Endothelial cell (in vitro differentiated cells): ENCODE measurements at regions not wholly inside any gene's neighbourhood (a gene's known extent, or its start where the extent isn't known, plus 50 kb on each side); places are given as distances from the start of the nearest gene placed in this dataset.
"Not testable (repeated sequence)": the region's sequence is repeated elsewhere in the genome, so short reads cannot be mapped to it uniquely, and the experiment has no call there.

Experiments used
- DNase-seq: peaks from one replicate; pipeline ENCODE4 v3.0.0; 2021; ENCODE audit warnings: low spot score
- H3K27ac Mint-ChIP-seq: one replicate; pipeline ENCODE4 v1.8.0; 2021; ENCODE audit warnings: mixed read lengths, inconsistent platforms; ENCODE audit not compliant: unreplicated experiment
- H3K27me3 Mint-ChIP-seq: one replicate; pipeline ENCODE4 v1.8.0; 2021; ENCODE audit warnings: mild to moderate bottlenecking, moderate library complexity, mixed read lengths, inconsistent platforms; ENCODE audit not compliant: unreplicated experiment
- H3K36me3 Mint-ChIP-seq: one replicate; pipeline ENCODE4 v1.8.0; 2021; ENCODE audit warnings: mild to moderate bottlenecking, low read depth, mixed read lengths, inconsistent platforms; ENCODE audit not compliant: unreplicated experiment
- H3K4me1 Mint-ChIP-seq: one replicate; pipeline ENCODE4 v1.8.0; 2021; ENCODE audit warnings: mild to moderate bottlenecking, mixed read lengths, inconsistent platforms; ENCODE audit not compliant: unreplicated experiment
- H3K4me3 Mint-ChIP-seq: one replicate; pipeline ENCODE4 v1.8.0; 2021; ENCODE audit warnings: mild to moderate bottlenecking, mixed read lengths, inconsistent platforms; ENCODE audit not compliant: unreplicated experiment
- H3K9me3 Mint-ChIP-seq: one replicate; pipeline ENCODE4 v1.8.0; 2021; ENCODE audit warnings: mixed read lengths, inconsistent platforms; ENCODE audit not compliant: unreplicated experiment
- TF ChIP-seq, protein P1 (sequence below): fragments of 200-600 bp; sonication (generic); IDR thresholded peaks from one replicate; pipeline ENCODE4 v1.5.0; 2021; ENCODE audit warnings: antibody characterized with exemption; ENCODE audit not compliant: unreplicated experiment

DNA sequence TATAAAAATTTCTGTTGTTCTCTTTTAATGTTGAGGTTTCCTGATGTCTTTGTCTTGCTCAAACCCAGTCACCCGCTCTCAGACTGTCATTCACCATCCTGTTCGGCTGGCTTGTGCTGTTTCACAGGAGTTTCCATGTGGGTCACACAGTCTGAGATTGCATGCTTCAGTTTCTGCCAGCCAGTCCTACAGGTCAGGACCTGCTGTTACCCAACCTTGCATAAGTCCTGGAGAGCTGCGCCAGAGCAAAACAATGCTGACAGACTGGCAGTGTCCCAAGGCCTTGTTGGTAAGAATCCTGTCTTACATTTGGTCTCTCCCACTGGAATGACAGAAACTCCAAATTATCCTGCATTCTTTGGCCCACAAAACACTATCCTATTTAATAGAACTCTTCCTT, 340.0 kb upstream of the SLITRK5 start:
- no peaks in the 10 kb centered on the region for H3K9me3 Mint-ChIP-seq

DNA sequence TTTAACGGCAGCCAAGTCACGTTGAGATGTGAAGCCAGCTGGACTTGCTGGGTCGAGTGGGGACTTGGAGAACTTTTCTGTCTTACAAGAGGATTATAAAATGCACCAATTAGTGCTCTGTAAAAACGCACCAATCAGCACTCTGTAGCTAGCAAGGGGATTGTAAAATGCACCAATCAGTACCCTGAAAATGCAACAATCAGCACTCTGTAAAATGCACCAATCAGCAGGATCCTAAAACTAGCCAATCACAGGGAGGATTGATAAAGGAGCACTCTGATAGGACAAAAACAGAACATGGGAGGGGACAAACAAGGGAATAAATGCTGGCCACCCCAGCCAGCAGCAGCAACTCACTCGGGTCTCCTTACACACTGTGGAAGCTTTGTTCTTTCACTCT, 337.6 kb upstream of the SLITRK5 start:
- H3K36me3 Mint-ChIP-seq = no peaks in the 10 kb centered on the region
- no peak overlapping the region for H3K4me3 Mint-ChIP-seq
- no peak for DNase-seq
- H3K9me3 Mint-ChIP-seq = no peaks in the 10 kb centered on the region
- no peaks in the 10 kb centered on the region for H3K27me3 Mint-ChIP-seq
- H3K27ac Mint-ChIP-seq = no peak overlapping the region
- no peaks in the 10 kb centered on the region for H3K4me1 Mint-ChIP-seq
- TF ChIP-seq, protein P1, sequence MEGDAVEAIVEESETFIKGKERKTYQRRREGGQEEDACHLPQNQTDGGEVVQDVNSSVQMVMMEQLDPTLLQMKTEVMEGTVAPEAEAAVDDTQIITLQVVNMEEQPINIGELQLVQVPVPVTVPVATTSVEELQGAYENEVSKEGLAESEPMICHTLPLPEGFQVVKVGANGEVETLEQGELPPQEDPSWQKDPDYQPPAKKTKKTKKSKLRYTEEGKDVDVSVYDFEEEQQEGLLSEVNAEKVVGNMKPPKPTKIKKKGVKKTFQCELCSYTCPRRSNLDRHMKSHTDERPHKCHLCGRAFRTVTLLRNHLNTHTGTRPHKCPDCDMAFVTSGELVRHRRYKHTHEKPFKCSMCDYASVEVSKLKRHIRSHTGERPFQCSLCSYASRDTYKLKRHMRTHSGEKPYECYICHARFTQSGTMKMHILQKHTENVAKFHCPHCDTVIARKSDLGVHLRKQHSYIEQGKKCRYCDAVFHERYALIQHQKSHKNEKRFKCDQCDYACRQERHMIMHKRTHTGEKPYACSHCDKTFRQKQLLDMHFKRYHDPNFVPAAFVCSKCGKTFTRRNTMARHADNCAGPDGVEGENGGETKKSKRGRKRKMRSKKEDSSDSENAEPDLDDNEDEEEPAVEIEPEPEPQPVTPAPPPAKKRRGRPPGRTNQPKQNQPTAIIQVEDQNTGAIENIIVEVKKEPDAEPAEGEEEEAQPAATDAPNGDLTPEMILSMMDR = no peak

More for the DNA sequence above, 340.0 kb upstream of the SLITRK5 start:
- Mint-ChIP-seq H3K27ac (no peak overlapping the region), H3K27me3 (no peaks in the 10 kb centered on the region), H3K36me3 (no peaks in the 10 kb centered on the region), H3K4me3 (no peak overlapping the region), H3K4me1 (no peaks in the 10 kb centered on the region)
- DNase-seq = no peak
- TF ChIP-seq, protein P1 = no peak

DNA sequence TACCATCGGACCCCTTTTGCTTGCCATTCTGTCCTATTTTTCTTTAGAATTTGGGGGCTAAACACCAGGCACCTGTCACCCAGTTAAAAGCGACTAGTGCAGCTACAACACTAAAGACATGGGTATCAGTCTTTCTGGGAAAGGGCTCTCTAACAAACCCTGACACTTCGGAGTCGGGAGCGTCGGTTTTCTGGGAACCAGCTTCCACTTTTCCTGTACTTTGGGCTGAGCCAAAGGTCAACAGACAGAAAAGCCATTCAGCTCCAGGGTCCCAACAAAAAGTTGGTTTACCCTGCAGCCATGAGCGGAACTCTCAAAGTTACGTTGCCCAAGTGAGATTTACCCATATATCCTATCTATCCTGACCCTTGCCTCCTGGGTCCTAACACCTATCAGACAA, 337.0 kb upstream of the SLITRK5 start:
- no peak overlapping the region for H3K27ac Mint-ChIP-seq
- H3K27me3 Mint-ChIP-seq = no peaks in the 10 kb centered on the region
- TF ChIP-seq, protein P1 = no peak
- no peaks in the 10 kb centered on the region for H3K36me3 Mint-ChIP-seq
- no peak overlapping the region for H3K4me3 Mint-ChIP-seq
- H3K4me1 Mint-ChIP-seq = peaks cover under 1% of the 10 kb centered on the region
- H3K9me3 Mint-ChIP-seq = no peaks in the 10 kb centered on the region
- DNase-seq = no peak

DNA sequence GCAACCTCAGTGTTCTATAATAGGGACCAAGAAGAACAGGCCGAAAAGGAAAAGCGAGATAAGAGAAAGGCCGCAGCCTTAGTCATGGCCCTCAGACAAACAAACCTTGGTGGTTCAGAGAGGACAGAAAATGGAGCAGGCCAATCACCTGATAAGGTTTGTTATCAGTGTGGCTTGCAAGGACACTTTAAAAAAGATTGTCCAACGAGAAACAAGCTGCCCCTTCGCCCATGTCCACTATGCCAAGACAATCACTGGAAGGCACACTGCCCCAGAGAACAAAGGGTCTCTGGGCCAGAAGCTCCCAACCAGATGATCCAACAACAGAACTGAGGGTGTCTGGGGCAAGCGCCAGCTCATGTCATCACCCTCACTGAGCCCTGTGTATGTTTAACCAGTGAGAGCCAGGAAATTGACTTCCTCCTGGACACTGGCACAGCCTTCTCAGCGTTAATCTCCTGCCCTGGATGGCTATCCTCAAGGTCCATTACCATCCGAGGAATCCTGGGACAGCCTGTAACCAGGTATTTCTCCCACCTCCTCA, 334.8 kb upstream of the SLITRK5 start:
- not testable (repeated sequence) for DNase-seq, H3K4me3 Mint-ChIP-seq, H3K36me3 Mint-ChIP-seq, H3K4me1 Mint-ChIP-seq, H3K9me3 Mint-ChIP-seq, H3K27me3 Mint-ChIP-seq, H3K27ac Mint-ChIP-seq

DNA sequence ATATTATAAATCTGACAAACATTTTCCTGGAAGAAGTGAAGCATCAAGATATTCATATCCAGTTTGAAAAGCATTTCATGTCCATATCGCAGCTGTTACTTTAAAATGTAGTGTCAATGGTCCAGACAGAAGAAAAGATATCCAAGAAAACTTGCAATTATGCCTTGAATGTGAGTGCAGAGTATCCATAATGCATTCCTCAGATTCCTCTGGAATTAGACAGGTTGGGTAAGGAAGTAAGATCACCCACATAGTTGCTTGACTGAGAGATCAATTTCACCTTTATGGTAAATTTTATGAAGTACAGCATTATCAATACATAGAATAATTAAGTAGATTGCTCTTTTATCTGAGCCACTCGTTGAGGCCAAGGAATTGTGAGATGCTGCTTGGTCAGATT, 327.0 kb upstream of the SLITRK5 start:
- TF ChIP-seq, protein P1 = no peak
- H3K9me3 Mint-ChIP-seq = no peaks in the 10 kb centered on the region
- peaks cover 11% of the 10 kb centered on the region for H3K4me1 Mint-ChIP-seq
- H3K27ac Mint-ChIP-seq = no peak overlapping the region
- no peaks in the 10 kb centered on the region for H3K27me3 Mint-ChIP-seq
- H3K4me3 Mint-ChIP-seq = no peak overlapping the region
- DNase-seq = no peak
- H3K36me3 Mint-ChIP-seq = no peaks in the 10 kb centered on the region
